AG10803 (cell line): ENCODE measurements at regions not wholly inside any gene's neighbourhood (a gene's known extent, or its start where the extent isn't known, plus 50 kb on each side); places are given as distances from the start of the nearest gene placed in this dataset.
"Not testable (repeated sequence)": the region's sequence is repeated elsewhere in the genome, so short reads cannot be mapped to it uniquely, and the experiment has no call there.

Experiments
- DNase-seq: peaks from one replicate; pipeline ENCODE4 v3.0.0; 2010; ENCODE audit warnings: low read depth
- H3K4me3 ChIP-seq: 2 replicates; pipeline ENCODE4 v1.5.1; 2011; ENCODE audit warnings: mild to moderate bottlenecking, low read length, control low read depth
- TF ChIP-seq, protein P1 (sequence below): conservative IDR thresholded peaks from 2 replicates; pipeline ENCODE4 v1.5.1; 2011; ENCODE audit warnings: mild to moderate bottlenecking, low read length, control low read depth, inconsistent platforms

- TF ChIP-seq, protein P1, sequence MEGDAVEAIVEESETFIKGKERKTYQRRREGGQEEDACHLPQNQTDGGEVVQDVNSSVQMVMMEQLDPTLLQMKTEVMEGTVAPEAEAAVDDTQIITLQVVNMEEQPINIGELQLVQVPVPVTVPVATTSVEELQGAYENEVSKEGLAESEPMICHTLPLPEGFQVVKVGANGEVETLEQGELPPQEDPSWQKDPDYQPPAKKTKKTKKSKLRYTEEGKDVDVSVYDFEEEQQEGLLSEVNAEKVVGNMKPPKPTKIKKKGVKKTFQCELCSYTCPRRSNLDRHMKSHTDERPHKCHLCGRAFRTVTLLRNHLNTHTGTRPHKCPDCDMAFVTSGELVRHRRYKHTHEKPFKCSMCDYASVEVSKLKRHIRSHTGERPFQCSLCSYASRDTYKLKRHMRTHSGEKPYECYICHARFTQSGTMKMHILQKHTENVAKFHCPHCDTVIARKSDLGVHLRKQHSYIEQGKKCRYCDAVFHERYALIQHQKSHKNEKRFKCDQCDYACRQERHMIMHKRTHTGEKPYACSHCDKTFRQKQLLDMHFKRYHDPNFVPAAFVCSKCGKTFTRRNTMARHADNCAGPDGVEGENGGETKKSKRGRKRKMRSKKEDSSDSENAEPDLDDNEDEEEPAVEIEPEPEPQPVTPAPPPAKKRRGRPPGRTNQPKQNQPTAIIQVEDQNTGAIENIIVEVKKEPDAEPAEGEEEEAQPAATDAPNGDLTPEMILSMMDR: no peak
- no peak overlapping the region for H3K4me3 ChIP-seq
- DNase-seq: no peak
Observed at GRCh38 chrX:130566028-130566683, 164.4 kb downstream of the RBMX2 start.

DNA sequence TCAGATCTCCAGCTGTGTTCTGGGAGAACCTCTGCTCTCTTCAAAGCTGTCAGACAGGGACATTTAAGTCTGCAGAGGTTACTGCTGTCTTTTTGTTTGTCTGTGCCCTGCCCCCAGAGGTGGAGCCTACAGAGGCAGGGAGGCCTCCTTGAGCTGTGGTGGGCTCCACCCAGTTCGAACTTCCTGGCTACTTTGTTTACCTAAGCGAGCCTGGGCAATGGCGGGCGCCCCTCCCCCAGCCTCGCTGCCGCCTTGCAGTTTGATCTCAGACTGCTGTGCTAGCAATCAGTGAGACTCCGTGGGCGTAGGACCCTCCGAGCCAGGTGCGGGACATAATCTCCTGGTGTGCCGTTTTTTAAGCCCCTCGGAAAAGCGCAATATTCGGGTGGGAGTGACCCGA is 171.2 kb downstream of the RBMX2 start:
- not testable (repeated sequence) for DNase-seq, H3K4me3 ChIP-seq
